AG04450 (cell line): ENCODE measurements at regions not wholly inside any gene's neighbourhood (a gene's known extent, or its start where the extent isn't known, plus 50 kb on each side); places are given as distances from the start of the nearest gene placed in this dataset.

Source experiments
- CTCF ChIA-PET: fragments of 300-600, 350-600 bp; formaldehyde crosslinking; extraction: SDS; loops from one replicate; lab custom pipeline; 2022; ENCODE audit warnings: antibody characterized with exemption, inconsistent platforms; lab: Charles Lee
- POLR2A ChIA-PET: fragments of 350-600 bp; formaldehyde crosslinking; extraction: SDS; loops from one replicate; lab custom pipeline; 2021; ENCODE audit warnings: antibody characterized with exemption, inconsistent platforms; lab: Yijun Ruan, JAX
- DNase-seq: peaks from one replicate; pipeline ENCODE4 v3.0.0-alpha.2; 2011; ENCODE audit warnings: low read depth, low spot score
- H3K27ac ChIP-seq: one replicate; pipeline ENCODE4 v1.5.1; 2012; ENCODE audit warnings: low read depth, low read length, control low read depth
- H3K27me3 ChIP-seq: one replicate; pipeline ENCODE4 v1.6.0; 2012; ENCODE audit warnings: low read length; ENCODE audit not compliant: control insufficient read depth, insufficient read depth
- H3K4me3 ChIP-seq: 2 replicates; pipeline ENCODE4 v1.5.1; 2011; ENCODE audit warnings: mild to moderate bottlenecking, low read depth, low read length, control low read depth
- H3K9me3 ChIP-seq: 2 replicates; pipeline ENCODE4 v1.5.1; 2012; ENCODE audit warnings: low read length; ENCODE audit not compliant: control insufficient read depth, insufficient read depth
- CTCF ChIP-seq: IDR thresholded peaks from 2 replicates; pipeline ENCODE4 v1.5.1; 2011; ENCODE audit warnings: low read depth, low read length, control low read depth, inconsistent platforms

GRCh38 chr5:148920646-148921288, 94.4 kb downstream of the ADRB2 start:
- ChIA-PET CTCF (no interaction called here), POLR2A (no interaction called here)
- Histone ChIP-seq H3K27me3 (no peaks in the 10 kb centered on the region), H3K27ac (no peak overlapping the region), H3K9me3 (no peaks in the 10 kb centered on the region), H3K4me3 (no peak overlapping the region)
- no peak for TF ChIP-seq CTCF
- no peak for DNase-seq

- Histone ChIP-seq H3K4me3 (no peak overlapping the region), H3K9me3 (no peaks in the 10 kb centered on the region), H3K27ac (no peak overlapping the region), H3K27me3 (no peaks in the 10 kb centered on the region)
- DNase-seq, result no peak
- ChIA-PET POLR2A (no interaction called here), CTCF (interaction anchor here (1.8 kb wide), 1 partner anchor 37 kb away, joined by 9 read pairs; no protein-coding TSS in a partner anchor)
- no peak for TF ChIP-seq CTCF
These were observed 94.9 kb downstream of the ADRB2 start for GRCh38 chr5:148921350-148921749.

- no peak overlapping the region for H3K27ac ChIP-seq
- ChIA-PET POLR2A (no interaction called here), CTCF (interaction anchor here (1.0 to 1.8 kb wide), 2 partner anchors 35 to 181 kb away, joined by 3 to 9 read pairs; no protein-coding TSS in a partner anchor)
- no peak for DNase-seq
- H3K9me3 ChIP-seq, result no peaks in the 10 kb centered on the region
- no peak for TF ChIP-seq CTCF
- no peak overlapping the region for H3K4me3 ChIP-seq
- H3K27me3 ChIP-seq, result no peaks in the 10 kb centered on the region
These were observed 96.2 kb downstream of the ADRB2 start for GRCh38 chr5:148922606-148923005.

- no peak for DNase-seq
- no peaks in the 10 kb centered on the region for H3K9me3 ChIP-seq
- no peak overlapping the region for H3K27ac ChIP-seq
- no peak for TF ChIP-seq CTCF
- POLR2A ChIA-PET, result no interaction called here
- CTCF ChIA-PET, result interaction anchor here (1.0 to 1.8 kb wide), 2 partner anchors 35 to 182 kb away, joined by 3 to 9 read pairs; no protein-coding TSS in a partner anchor
- H3K27me3 ChIP-seq, result no peaks in the 10 kb centered on the region
- no peak overlapping the region for H3K4me3 ChIP-seq
These were observed 96.6 kb downstream of the ADRB2 start for GRCh38 chr5:148923023-148923422.

- Histone ChIP-seq H3K4me3 (no peak overlapping the region), H3K27ac (no peak overlapping the region), H3K27me3 (no peaks in the 10 kb centered on the region), H3K9me3 (no peaks in the 10 kb centered on the region)
- DNase-seq, result no peak
- ChIA-PET CTCF (interaction anchor here (1.0 to 1.7 kb wide), 3 partner anchors 12 to 190 kb away, joined by 3 to 7 read pairs (median 3); no protein-coding TSS in a partner anchor), POLR2A (no interaction called here)
- no peak for TF ChIP-seq CTCF
These were observed 98.4 kb downstream of the ADRB2 start for GRCh38 chr5:148924817-148925216.
